ENCODE measurements at regions not wholly inside any gene's neighbourhood (a gene's known extent, or its start where the extent isn't known, plus 50 kb on each side); places are given as distances from the start of the nearest gene placed in this dataset.

DNA sequence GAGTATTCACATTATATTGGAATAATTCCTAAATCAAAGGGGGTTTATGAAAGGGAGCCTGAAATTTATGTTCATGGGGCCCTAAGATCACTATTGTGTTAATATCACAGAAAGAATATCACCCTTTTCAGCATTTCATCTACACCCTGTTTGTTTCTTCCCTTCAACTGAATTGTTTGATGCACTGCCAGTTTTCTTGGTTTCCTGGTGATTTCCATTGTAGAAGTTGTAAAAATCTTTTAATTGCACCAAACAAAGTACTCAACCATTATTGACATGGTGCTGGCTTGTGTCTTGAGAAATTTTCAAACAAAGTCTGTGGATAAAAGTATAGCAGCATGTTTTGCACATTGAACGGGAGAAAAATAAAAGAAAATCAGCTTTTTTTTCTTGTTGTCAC lies 154.8 kb upstream of the PRKD1 start:
- TF ChIP-seq, protein P1, sequence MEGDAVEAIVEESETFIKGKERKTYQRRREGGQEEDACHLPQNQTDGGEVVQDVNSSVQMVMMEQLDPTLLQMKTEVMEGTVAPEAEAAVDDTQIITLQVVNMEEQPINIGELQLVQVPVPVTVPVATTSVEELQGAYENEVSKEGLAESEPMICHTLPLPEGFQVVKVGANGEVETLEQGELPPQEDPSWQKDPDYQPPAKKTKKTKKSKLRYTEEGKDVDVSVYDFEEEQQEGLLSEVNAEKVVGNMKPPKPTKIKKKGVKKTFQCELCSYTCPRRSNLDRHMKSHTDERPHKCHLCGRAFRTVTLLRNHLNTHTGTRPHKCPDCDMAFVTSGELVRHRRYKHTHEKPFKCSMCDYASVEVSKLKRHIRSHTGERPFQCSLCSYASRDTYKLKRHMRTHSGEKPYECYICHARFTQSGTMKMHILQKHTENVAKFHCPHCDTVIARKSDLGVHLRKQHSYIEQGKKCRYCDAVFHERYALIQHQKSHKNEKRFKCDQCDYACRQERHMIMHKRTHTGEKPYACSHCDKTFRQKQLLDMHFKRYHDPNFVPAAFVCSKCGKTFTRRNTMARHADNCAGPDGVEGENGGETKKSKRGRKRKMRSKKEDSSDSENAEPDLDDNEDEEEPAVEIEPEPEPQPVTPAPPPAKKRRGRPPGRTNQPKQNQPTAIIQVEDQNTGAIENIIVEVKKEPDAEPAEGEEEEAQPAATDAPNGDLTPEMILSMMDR (IDR thresholded peaks at IDR 0.05), result no peak
- no peak for TF ChIP-seq POLR2A (IDR thresholded peaks at IDR 0.05)
- TF ChIP-seq EP300 (IDR thresholded peaks at IDR 0.05), result no peak

All from ovary (tissue), 3 donors.